Activated naive CD4-positive, alpha-beta T cell treated with anti-CD3 and anti-CD28 coated beads, Interleukin-2, amount 50 U/mL, for 72 hours (primary cell): ENCODE measurements at regions not wholly inside any gene's neighbourhood (a gene's known extent, or its start where the extent isn't known, plus 50 kb on each side); places are given as distances from the start of the nearest gene placed in this dataset.

ENCODE experiments used
- ATAC-seq, 2 donors: fragments of 150-1000 bp; cut with Tn5 transposase; 2 replicates each; pipeline ENCODE4 v1.10.0; 2021; ENCODE audit warnings: mild to moderate bottlenecking in 2 of 2, moderate library complexity in 2 of 2
- DNase-seq, 2 donors: peaks; one replicate each; pipeline ENCODE4 v3.0.0; 2021 to 2022; ENCODE audit warnings: low spot score in 2 of 2
- H3K27ac Mint-ChIP-seq, 2 donors: one replicate each; pipeline ENCODE4 v1.8.0; 2022; ENCODE audit warnings: mild to moderate bottlenecking in 2 of 2, mixed read lengths in 2 of 2
- H3K36me3 Mint-ChIP-seq, 2 donors: one replicate each; pipeline ENCODE4 v1.8.0; 2022; ENCODE audit warnings: mixed read lengths in 2 of 2
- H3K9me3 Mint-ChIP-seq, 2 donors: one replicate each; pipeline ENCODE4 v1.8.0; 2022; ENCODE audit warnings: mixed read lengths in 2 of 2

DNA sequence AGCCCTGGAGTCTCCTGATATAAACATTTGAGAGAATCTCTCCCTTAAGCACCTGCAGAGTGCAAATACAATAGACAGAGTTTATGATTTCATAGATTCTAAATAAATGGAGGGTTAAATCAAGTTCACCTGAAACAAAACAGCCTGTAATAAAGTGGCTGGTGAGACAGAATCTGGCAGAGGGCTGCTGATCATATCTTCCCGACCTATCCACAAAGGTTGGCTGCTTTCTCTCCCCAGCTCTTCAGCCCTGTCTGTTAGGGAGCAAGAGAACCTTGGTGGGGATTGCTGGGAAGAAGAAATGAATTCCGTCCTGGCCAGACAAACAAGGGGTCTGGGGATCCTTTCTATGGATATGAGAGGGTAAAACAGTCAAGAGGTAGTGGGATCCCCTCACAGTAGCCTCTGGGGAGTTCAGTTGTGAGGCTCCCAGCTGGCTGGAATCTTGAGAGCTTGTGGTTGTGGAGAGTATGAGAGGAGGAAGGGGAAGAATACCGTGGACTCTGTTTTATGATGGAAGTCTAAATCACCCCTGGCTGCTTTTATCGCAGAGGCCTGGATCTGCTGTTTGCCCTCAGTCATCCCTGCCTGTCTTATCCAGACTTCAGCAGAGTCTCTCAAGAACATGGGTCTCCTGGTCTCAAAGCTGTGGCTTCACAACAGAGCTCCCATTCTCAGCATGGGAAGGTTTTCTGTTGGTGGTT is 451.3 kb downstream of the NTRK3 start:
- no peak for ATAC-seq
- Mint-ChIP-seq H3K9me3 (peaks cover 4 to 5% of the 10 kb centered on the region in 2 donors), H3K27ac (no peak overlapping the region), H3K36me3 (peaks cover 0 to 6% of the 10 kb centered on the region in 2 donors)
- DNase-seq = no peak

- no peak for DNase-seq
- Mint-ChIP-seq H3K9me3 (peaks cover 4 to 5% of the 10 kb centered on the region in 2 donors), H3K27ac (no peak overlapping the region), H3K36me3 (peaks cover 0 to 6% of the 10 kb centered on the region in 2 donors)
- no peak for ATAC-seq
Measured at GRCh38 chr15:87804451-87804850, 452.1 kb downstream of the NTRK3 start.

GRCh38 chr15:87799838-87800237 is 456.7 kb downstream of the NTRK3 start:
- Mint-ChIP-seq H3K36me3 (peaks cover 0 to 6% of the 10 kb centered on the region in 2 donors), H3K27ac (no peak overlapping the region), H3K9me3 (peaks cover 0 to 4% of the 10 kb centered on the region in 2 donors)
- no peak for ATAC-seq
- no peak for DNase-seq

DNA sequence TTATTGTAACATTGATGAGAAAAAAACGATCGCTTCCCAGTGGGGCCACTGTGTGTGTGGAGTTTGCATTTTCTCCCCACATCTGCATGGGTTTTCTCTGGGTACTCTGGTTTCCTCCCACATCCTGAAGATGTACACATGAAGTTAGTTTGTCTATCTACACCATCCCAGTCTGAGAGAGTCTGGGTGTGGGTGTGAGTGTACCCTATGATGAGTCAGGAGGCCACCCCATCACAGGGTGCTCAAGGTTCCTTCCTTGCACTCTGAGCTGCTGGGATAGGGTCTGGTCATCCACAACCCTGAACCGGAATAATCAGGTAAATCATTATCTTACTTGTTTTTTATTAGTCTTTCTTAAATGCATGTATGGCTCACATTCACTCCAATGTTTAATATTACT is 457.1 kb downstream of the NTRK3 start:
- H3K36me3 Mint-ChIP-seq = peaks cover 0 to 6% of the 10 kb centered on the region in 2 donors
- ATAC-seq = no peak
- H3K27ac Mint-ChIP-seq = no peak overlapping the region
- DNase-seq = no peak
- H3K9me3 Mint-ChIP-seq = peaks cover 0 to 4% of the 10 kb centered on the region in 2 donors

DNA sequence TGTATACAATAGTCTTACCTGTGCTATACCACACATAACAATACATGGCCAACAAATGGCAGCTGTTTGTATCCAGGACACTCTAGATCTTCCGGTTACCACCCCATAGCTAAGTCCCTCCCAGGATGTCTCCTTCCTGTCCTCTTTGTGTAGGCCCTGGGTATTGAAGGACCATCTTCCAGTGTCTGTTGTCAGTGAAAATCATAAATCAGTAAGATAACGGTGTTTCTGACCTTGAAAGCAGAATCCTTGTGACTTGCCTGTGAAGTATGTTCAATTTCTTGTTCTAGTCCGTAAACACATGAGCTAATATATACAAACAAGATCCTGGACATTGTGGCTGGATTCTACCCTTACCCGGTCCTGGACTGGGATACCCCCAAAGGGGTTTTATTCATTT is 462.8 kb downstream of the NTRK3 start:
- peaks cover 0 to 4% of the 10 kb centered on the region in 2 donors for H3K9me3 Mint-ChIP-seq
- no peak overlapping the region for H3K27ac Mint-ChIP-seq
- ATAC-seq = no peak
- H3K36me3 Mint-ChIP-seq = no peaks in the 10 kb centered on the region
- DNase-seq = no peak

DNA sequence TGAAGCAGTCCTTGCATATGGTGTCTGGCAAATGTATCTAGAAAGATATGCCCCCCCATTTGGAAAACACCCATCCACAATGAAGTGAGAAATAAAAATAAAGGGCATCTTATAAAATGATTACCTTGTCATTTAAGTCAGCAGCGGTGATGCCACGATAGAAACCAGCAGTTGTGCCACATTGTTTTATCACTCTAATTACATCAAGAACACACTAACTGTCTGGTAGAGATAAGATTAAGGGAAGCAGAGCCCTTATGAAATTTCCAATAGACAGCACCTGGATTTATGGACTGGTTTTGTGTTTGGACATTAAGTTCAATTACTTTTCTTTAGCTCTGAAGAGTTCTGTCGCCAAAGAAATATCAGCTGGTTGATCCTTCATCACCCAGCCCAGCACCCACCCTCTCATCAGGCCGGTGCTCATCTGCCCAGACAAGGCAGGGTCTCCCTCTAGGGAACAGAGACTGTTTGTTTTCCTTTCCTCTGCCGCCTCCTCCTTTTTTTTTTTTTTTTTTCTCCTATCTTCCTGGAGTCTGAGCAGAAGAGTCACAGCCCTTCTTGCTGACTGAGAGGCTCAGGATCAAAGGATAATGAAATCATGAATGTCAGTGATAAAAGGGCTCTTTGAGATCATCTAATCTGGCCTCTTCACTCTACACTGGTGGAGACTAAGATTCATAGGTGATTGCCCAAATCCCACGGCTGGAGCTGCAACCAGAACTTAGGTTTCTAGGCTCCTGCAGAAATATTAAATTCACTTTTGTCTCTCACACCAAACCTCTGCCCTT is 464.1 kb downstream of the NTRK3 start:
- peaks cover 0 to 4% of the 10 kb centered on the region in 2 donors for H3K9me3 Mint-ChIP-seq
- DNase-seq (no peak), ATAC-seq (no peak)
- no peak overlapping the region for H3K27ac Mint-ChIP-seq
- H3K36me3 Mint-ChIP-seq = no peaks in the 10 kb centered on the region

- ATAC-seq (no peak), DNase-seq (no peak)
- no peaks in the 10 kb centered on the region for H3K9me3 Mint-ChIP-seq
- H3K27ac Mint-ChIP-seq = no peak overlapping the region
- H3K36me3 Mint-ChIP-seq = no peaks in the 10 kb centered on the region
Measured at GRCh38 chr15:87781959-87782625, 474.4 kb downstream of the NTRK3 start.

GRCh38 chr15:87779746-87780145 is 476.8 kb downstream of the NTRK3 start:
- H3K9me3 Mint-ChIP-seq = no peaks in the 10 kb centered on the region

GRCh38 chr15:87778358-87778757 is 478.2 kb downstream of the NTRK3 start:
- no peak for ATAC-seq
- Mint-ChIP-seq H3K27ac (no peak overlapping the region), H3K9me3 (no peaks in the 10 kb centered on the region), H3K36me3 (no peaks in the 10 kb centered on the region)
- DNase-seq = no peak

More at GRCh38 chr15:87779746-87780145, 476.8 kb downstream of the NTRK3 start:
- DNase-seq (no peak), ATAC-seq (no peak)
- Mint-ChIP-seq H3K27ac (no peak overlapping the region), H3K36me3 (no peaks in the 10 kb centered on the region)

- Mint-ChIP-seq H3K9me3 (peaks cover under 1 to 8% of the 10 kb centered on the region in 2 donors), H3K27ac (no peak overlapping the region), H3K36me3 (no peaks in the 10 kb centered on the region)
- DNase-seq (no peak), ATAC-seq (peak in 1 of 2 donors; percentile 31)
Measured at GRCh38 chr15:87777054-87777561, 479.4 kb downstream of the NTRK3 start.

GRCh38 chr15:87767516-87767915 is 489.0 kb downstream of the NTRK3 start:
- DNase-seq (no peak), ATAC-seq (no peak)
- peaks cover 5 to 26% of the 10 kb centered on the region in 2 donors for H3K36me3 Mint-ChIP-seq
- no peak overlapping the region for H3K27ac Mint-ChIP-seq
- H3K9me3 Mint-ChIP-seq = peaks cover 23 to 28% of the 10 kb centered on the region in 2 donors

- H3K9me3 Mint-ChIP-seq = peaks cover 19 to 23% of the 10 kb centered on the region in 2 donors
- ATAC-seq (peak in 1 of 2 donors; percentile 34), DNase-seq (no peak)
- H3K27ac Mint-ChIP-seq = no peak overlapping the region
- H3K36me3 Mint-ChIP-seq = peaks cover 5 to 19% of the 10 kb centered on the region in 2 donors
Measured at GRCh38 chr15:87764461-87765240, 491.9 kb downstream of the NTRK3 start.

DNA sequence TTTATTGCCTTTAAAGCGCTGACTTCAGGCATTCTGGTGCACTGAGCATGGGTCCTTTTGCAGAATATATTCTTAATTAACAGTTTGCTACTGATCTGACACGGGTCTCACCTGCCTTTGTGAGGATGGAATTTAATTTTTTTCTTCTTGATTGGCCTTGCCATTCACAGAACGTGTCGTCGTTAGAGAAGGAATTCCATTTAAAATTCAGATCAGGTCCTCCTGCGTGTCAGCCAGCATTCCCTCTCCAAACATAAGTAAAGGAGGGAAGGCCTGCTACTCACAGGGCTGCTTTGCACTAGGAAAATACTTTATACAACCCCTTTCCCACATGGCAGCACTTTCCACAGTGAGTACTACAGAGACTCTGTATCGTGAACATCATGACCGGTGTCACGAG is 492.7 kb downstream of the NTRK3 start:
- Mint-ChIP-seq H3K9me3 (peaks cover 18 to 20% of the 10 kb centered on the region in 2 donors), H3K27ac (no peak overlapping the region), H3K36me3 (peaks cover 5 to 15% of the 10 kb centered on the region in 2 donors)
- DNase-seq = no peak
- no peak for ATAC-seq

DNA sequence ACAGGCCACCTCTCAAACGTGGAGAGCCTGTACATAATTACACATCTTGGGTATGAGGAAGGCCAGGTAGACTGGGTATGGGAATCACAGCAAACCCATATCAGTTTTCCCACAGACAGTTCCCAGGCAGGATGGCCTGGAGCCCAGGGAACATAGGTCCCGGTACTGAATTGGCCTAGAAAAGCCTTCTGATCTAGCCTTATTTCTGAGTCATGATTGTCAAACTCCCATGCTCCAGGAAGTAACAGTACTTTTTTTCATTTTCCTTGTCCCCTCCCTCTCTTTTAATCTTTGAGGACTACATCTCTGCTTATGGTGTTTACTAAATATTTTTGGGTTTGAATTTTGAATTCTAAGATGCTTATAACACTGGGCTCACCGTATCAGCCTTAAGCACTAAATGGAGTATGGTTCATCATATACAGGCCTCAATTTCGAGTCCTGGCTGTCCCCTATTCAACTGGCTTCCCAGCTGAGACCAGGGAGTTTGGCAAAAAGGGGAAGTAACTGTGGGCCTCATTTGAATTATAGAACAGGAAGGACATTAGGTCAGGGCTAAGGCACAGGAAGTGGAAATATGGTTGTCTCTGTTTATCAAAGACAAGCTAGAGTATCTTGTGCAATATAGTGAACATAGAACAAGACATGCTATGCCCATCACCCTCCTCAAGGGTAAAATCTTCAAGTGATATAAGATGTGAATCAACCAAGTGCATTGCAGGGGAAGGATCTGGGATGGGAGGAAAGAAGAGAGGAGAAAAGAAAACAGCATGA is 494.6 kb downstream of the NTRK3 start:
- no peak for ATAC-seq
- Mint-ChIP-seq H3K36me3 (no peaks in the 10 kb centered on the region), H3K27ac (peak overlapping the region in 1 of 2 donors; percentile 32), H3K9me3 (peaks cover 9 to 16% of the 10 kb centered on the region in 2 donors)
- no peak for DNase-seq

DNA sequence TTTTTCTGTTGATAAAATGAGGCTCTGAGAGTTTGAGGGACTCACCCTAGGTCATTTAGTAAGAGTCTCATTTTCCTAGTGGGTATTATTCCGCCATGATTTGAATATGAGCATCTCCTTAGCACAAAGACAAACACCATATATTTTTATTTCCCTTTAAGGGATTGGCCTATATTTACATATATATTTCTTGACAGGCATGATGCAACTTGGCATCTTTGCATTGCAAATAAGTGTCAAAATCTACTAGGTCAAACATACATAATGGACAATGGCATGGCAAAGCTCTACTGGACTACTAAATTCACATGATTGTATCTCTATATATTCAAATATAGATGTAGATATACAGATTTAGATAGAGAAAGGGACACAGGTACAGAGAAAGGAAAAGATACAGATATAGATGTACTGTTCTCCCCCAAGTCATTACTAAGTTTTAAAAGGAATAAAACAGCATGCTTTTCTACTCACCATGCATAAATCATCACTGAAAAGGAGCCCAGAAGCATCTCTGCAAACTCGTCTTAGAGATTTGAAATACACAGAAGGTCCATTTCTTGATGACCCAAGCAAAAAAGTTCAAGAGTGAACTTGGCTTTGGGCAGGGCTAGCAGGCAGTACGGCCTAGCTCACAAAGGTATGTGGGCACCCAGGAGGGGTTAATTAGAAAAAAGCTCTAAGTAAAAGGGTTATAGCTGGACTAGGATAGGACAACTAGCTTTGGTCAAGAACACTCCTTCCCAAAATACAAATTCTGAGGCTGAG is 495.8 kb downstream of the NTRK3 start:
- Mint-ChIP-seq H3K36me3 (no peaks in the 10 kb centered on the region), H3K9me3 (peaks cover 9 to 16% of the 10 kb centered on the region in 2 donors), H3K27ac (no peak overlapping the region)
- DNase-seq (no peak), ATAC-seq (no peak)
